IMR-90 (cell line): ENCODE measurements at regions not wholly inside any gene's neighbourhood (a gene's known extent, or its start where the extent isn't known, plus 50 kb on each side); places are given as distances from the start of the nearest gene placed in this dataset.

Experiments used
- ATAC-seq: fragments of 200-7000 bp; cut with Tn5 transposase; 2 replicates; pipeline ENCODE4 v1.9.1; 2020; ENCODE audit warnings: low read depth, mild to moderate bottlenecking, moderate library complexity
- BruUV-seq: library from RNA; stranded (reverse); fragments of 400-500 nt; replicated peaks from 2 replicates; lab custom pipeline; 2021; lab: Mats Ljungman, UMichigan
- CTCF ChIA-PET: fragments of 300-600 bp; formaldehyde crosslinking; extraction: SDS; loops from one replicate; lab custom pipeline; 2021; ENCODE audit warnings: antibody characterized with exemption; lab: Yijun Ruan, JAX
- POLR2A ChIA-PET: fragments of 300-600 bp; sonication (Branson Sonifier 250); formaldehyde crosslinking; loops from one replicate; lab custom pipeline; 2022; ENCODE audit warnings: antibody characterized with exemption; ENCODE audit not compliant: unreplicated experiment; lab: Charles Lee
- DNase-seq: peaks from one replicate; pipeline ENCODE4 v3.0.0; 2013
- H2AFZ ChIP-seq: replicated peaks from 2 replicates; pipeline ENCODE3; 2013; ENCODE audit warnings: low read length, mild to moderate bottlenecking; ENCODE audit not compliant: poor library complexity
- H2AK5ac ChIP-seq: 2 replicates; pipeline ENCODE4 v1.6.1; 2013; ENCODE audit warnings: low read depth, low read length, inconsistent platforms
- H2AK9ac ChIP-seq: replicated peaks from 2 replicates; pipeline ENCODE3; 2013; ENCODE audit warnings: mild to moderate bottlenecking, low read depth, low read length, moderate library complexity; ENCODE audit not compliant: poor library complexity
- H2BK120ac ChIP-seq: 2 replicates; pipeline ENCODE4 v1.6.1; 2013; ENCODE audit warnings: low read depth, low read length, inconsistent platforms
- H2BK15ac ChIP-seq: 3 replicates; pipeline ENCODE4 v1.6.1; 2013; ENCODE audit warnings: low read depth, low read length, inconsistent platforms
- H2BK20ac ChIP-seq: 2 replicates; pipeline ENCODE4 v1.6.1; 2013; ENCODE audit warnings: low read depth, mild to moderate bottlenecking, inconsistent platforms, low read length, moderate library complexity
- H2BK5ac ChIP-seq: 2 replicates; pipeline ENCODE4 v1.6.1; 2013; ENCODE audit warnings: mild to moderate bottlenecking, low read depth, low read length, inconsistent platforms; ENCODE audit not compliant: poor library complexity, severe bottlenecking
- H3K14ac ChIP-seq: replicated peaks from 2 replicates; pipeline ENCODE4 v1.6.1; 2013; ENCODE audit warnings: low read depth, low read length, inconsistent platforms
- H3K18ac ChIP-seq: 2 replicates; pipeline ENCODE4 v1.6.1; 2013; ENCODE audit warnings: low read depth, low read length, control low read depth
- H3K23ac ChIP-seq: 2 replicates; pipeline ENCODE4 v1.6.1; 2013; ENCODE audit warnings: low read depth, low read length, inconsistent platforms
- H3K27ac ChIP-seq: 2 replicates; pipeline ENCODE4 v1.5.1; 2013; ENCODE audit warnings: mild to moderate bottlenecking, control low read depth, low read length; ENCODE audit not compliant: insufficient read depth
- H3K27me3 ChIP-seq: 2 replicates; pipeline ENCODE4 v1.6.1; 2013; ENCODE audit warnings: low read length; ENCODE audit not compliant: control insufficient read depth, insufficient read depth
- H3K36me3 ChIP-seq: 2 replicates; pipeline ENCODE4 v1.6.1; 2013; ENCODE audit warnings: low read length, mixed read lengths; ENCODE audit not compliant: control insufficient read depth, insufficient read depth
- H3K4ac ChIP-seq: 2 replicates; pipeline ENCODE4 v1.6.1; 2013; ENCODE audit warnings: low read depth, low read length, inconsistent platforms
- H3K4me1 ChIP-seq: 2 replicates; pipeline ENCODE4 v1.6.1; 2013; ENCODE audit warnings: low read length, mixed read lengths; ENCODE audit not compliant: control insufficient read depth, insufficient read depth
- H3K4me2 ChIP-seq: 2 replicates; pipeline ENCODE4 v1.6.1; 2013; ENCODE audit warnings: low read depth, mild to moderate bottlenecking, control low read depth, low read length, moderate library complexity
- H3K4me3 ChIP-seq: 2 replicates; pipeline ENCODE4 v1.5.1; 2013; ENCODE audit warnings: low read depth, mild to moderate bottlenecking, control low read depth, low read length, moderate library complexity; ENCODE audit not compliant: insufficient read depth
- H3K56ac ChIP-seq: 2 replicates; pipeline ENCODE4 v1.6.1; 2013; ENCODE audit warnings: low read length, inconsistent platforms; ENCODE audit not compliant: insufficient read depth; ENCODE audit errors: extremely low read depth
- H3K79me1 ChIP-seq, 2 experiments: 2 replicates each; pipeline ENCODE4 v1.6.1; 2013; ENCODE audit warnings: low read length in 2 of 2, inconsistent platforms in 1 of 2, low read depth in 1 of 2
- H3K9ac ChIP-seq: 2 replicates; pipeline ENCODE4 v1.6.1; 2013; ENCODE audit warnings: low read depth, low read length, control low read depth
- H3K9me1 ChIP-seq: 2 replicates; pipeline ENCODE4 v1.6.1; 2013; ENCODE audit warnings: low read length, inconsistent platforms; ENCODE audit not compliant: insufficient read depth
- H3K9me3 ChIP-seq: 2 replicates; pipeline ENCODE4 v1.6.1; 2013; ENCODE audit warnings: low read length; ENCODE audit not compliant: control insufficient read depth, insufficient read depth
- H4K20me1 ChIP-seq: 2 replicates; pipeline ENCODE4 v1.6.1; 2013; ENCODE audit warnings: low read length, inconsistent platforms; ENCODE audit not compliant: insufficient read depth
- H4K5ac ChIP-seq: 2 replicates; pipeline ENCODE4 v1.6.1; 2013; ENCODE audit warnings: mild to moderate bottlenecking, low read depth, low read length, control low read depth
- H4K8ac ChIP-seq, 2 experiments: 2 replicates each; pipeline ENCODE4 v1.6.1; 2013; ENCODE audit warnings: low read depth in 2 of 2, low read length in 2 of 2, control low read depth in 1 of 2, inconsistent platforms in 1 of 2
- H4K91ac ChIP-seq: 2 replicates; pipeline ENCODE4 v1.6.1; 2013; ENCODE audit warnings: low read depth, low read length, inconsistent platforms; ENCODE audit not compliant: insufficient read depth
- ELK1 ChIP-seq: fragments of 150-350 bp; IDR thresholded peaks from 2 replicates; pipeline ENCODE4 v1.6.1; 2016; ENCODE audit warnings: low read depth, mild to moderate bottlenecking, low read length, moderate library complexity, borderline replicate concordance
- POLR2A ChIP-seq: IDR thresholded peaks from 2 replicates; pipeline ENCODE4 v1.6.1; 2012; ENCODE audit warnings: mild to moderate bottlenecking, low read depth, low read length
- RAD21 ChIP-seq: IDR thresholded peaks from 2 replicates; pipeline ENCODE4 v1.6.1; 2012; ENCODE audit warnings: low read length, improper control_type of control experiment
- WGBS, 2 experiments: methylation state at CpG; one replicate each; pipeline versions ENCODE4 v1.1.5 to v1.1.7; 2013; ENCODE audit warnings: missing lambda C conversion rate in 2 of 2; ENCODE audit not compliant: insufficient read length in 1 of 2; ENCODE audit errors: extremely low coverage in 2 of 2; 5-methylcytosine and 5-hydroxymethylcytosine counted together
- dilution Hi-C: fragments of 300-500 bp; cut with HindIII; formaldehyde crosslinking; loops from one replicate; pipeline ENCODE4 v1.14.3; 2018; ENCODE audit warnings: low sequenced_read_pairs; ENCODE audit not compliant: unreplicated experiment
- in situ Hi-C: fragments of 300-500 bp; cut with MboI; formaldehyde crosslinking; loops from 3 replicates; pipeline ENCODE4 v1.14.3; 2019; ENCODE audit warnings: low sequenced_read_pairs, inconsistent platforms, mixed read lengths
- intact Hi-C: fragments of 100-400 bp; cut with micrococcal nuclease; formaldehyde crosslinking; loops from 2 replicates; pipeline ENCODE4 v1.10.0; 2022

GRCh38 chr4:103365285-103365684 is 167.1 kb upstream of the CENPE start:
- no peak overlapping the region for H4K8ac ChIP-seq
- no peak overlapping the region for H2AFZ ChIP-seq
- no peak overlapping the region for H3K4ac ChIP-seq
- ATAC-seq (no peak), DNase-seq (no peak)
- ChIA-PET CTCF (no interaction called here), POLR2A (no interaction called here)
- H3K9me1 ChIP-seq, result no peaks in the 10 kb centered on the region
- dilution Hi-C loops, result no loop called here
- H4K5ac ChIP-seq, result no peak overlapping the region
- no TSS peak for BruUV-seq
- intact Hi-C loops, result no loop called here
- H2BK15ac ChIP-seq, result no peak overlapping the region
- no peaks in the 10 kb centered on the region for H3K4me1 ChIP-seq
- no peaks in the 10 kb centered on the region for H3K79me1 ChIP-seq
- no peak overlapping the region for H4K91ac ChIP-seq
- H2AK9ac ChIP-seq, result no peak overlapping the region
- H4K20me1 ChIP-seq, result no peaks in the 10 kb centered on the region
- no peak overlapping the region for H3K18ac ChIP-seq
- no peak overlapping the region for H2BK120ac ChIP-seq
- H2BK5ac ChIP-seq, result no peak overlapping the region
- H3K56ac ChIP-seq, result no peak overlapping the region
- in situ Hi-C loops, result no loop called here
- no peaks in the 10 kb centered on the region for H3K27me3 ChIP-seq
- H3K9me3 ChIP-seq, result 0 out of 2 replicates have a peak, but pooled peaks cover 3% of the 10 kb centered on the region
- H3K36me3 ChIP-seq, result no peaks in the 10 kb centered on the region
- no peak overlapping the region for H3K4me3 ChIP-seq
- no peak overlapping the region for H3K9ac ChIP-seq
- H3K4me2 ChIP-seq, result no peak overlapping the region
- TF ChIP-seq POLR2A (no peak), ELK1 (no peak), RAD21 (no peak)
- WGBS, 2 experiments, result no CpG with 5 or more reads among the region's 2 CpGs
- no peak overlapping the region for H2AK5ac ChIP-seq
- no peak overlapping the region for H3K27ac ChIP-seq
- H2BK20ac ChIP-seq, result no peak overlapping the region
- H3K23ac ChIP-seq, result no peak overlapping the region
- H3K14ac ChIP-seq, result no peak overlapping the region
